ENCODE measurements at regions not wholly inside any gene's neighbourhood (a gene's known extent, or its start where the extent isn't known, plus 50 kb on each side); places are given as distances from the start of the nearest gene placed in this dataset.

GRCh38 chr9:3773362-3774060 lies 247.7 kb upstream of the RFX3 start:
- no peak for ATAC-seq
- H3K9me3 ChIP-seq (ENCODE audit: control insufficient read depth, low read length): no peaks in the 10 kb centered on the region
- no peaks in the 10 kb centered on the region for H3K27me3 ChIP-seq (ENCODE audit: control insufficient read depth, insufficient read depth)
- no peak overlapping the region for H3K4me3 ChIP-seq (ENCODE audit: low read length)
- DNase-seq: no peak
- WGBS: 86% methylated on average over 6 of the region's 6 CpGs
- H3K4me1 ChIP-seq (ENCODE audit: control insufficient read depth, insufficient read depth, low read length): peaks cover 4% of the 10 kb centered on the region
- H3K27ac ChIP-seq (ENCODE audit: low read length): no peak overlapping the region
- intact Hi-C loops (cut with DNase I): no loop called here

GRCh38 chr9:3769646-3770045 lies 243.8 kb upstream of the RFX3 start:
- Histone ChIP-seq H3K4me1 (ENCODE audit: control insufficient read depth, insufficient read depth, low read length) (peaks cover 4% of the 10 kb centered on the region), H3K27ac (ENCODE audit: low read length) (no peak overlapping the region), H3K4me3 (ENCODE audit: low read length) (no peak overlapping the region), H3K27me3 (ENCODE audit: control insufficient read depth, insufficient read depth) (no peaks in the 10 kb centered on the region), H3K9me3 (ENCODE audit: control insufficient read depth, low read length) (no peaks in the 10 kb centered on the region)
- no peak for DNase-seq
- intact Hi-C loops (cut with DNase I): no loop called here
- no peak for ATAC-seq
- 39% methylated on average over 4 of the region's 4 CpGs for whole genome bisulfite sequencing

- Histone ChIP-seq H3K4me3 (ENCODE audit: low read length) (no peak overlapping the region), H3K27ac (ENCODE audit: low read length) (no peak overlapping the region), H3K27me3 (ENCODE audit: control insufficient read depth, insufficient read depth) (no peaks in the 10 kb centered on the region), H3K4me1 (ENCODE audit: control insufficient read depth, insufficient read depth, low read length) (peaks cover 4% of the 10 kb centered on the region), H3K9me3 (ENCODE audit: control insufficient read depth, low read length) (no peaks in the 10 kb centered on the region)
- ATAC-seq (peak; percentile 84 to 87), DNase-seq (peak in 2 of 3 donors; percentile 37 to 53)
- WGBS: 55% methylated on average over 5 of the region's 5 CpGs
- intact Hi-C loops (cut with DNase I): no loop called here
Measured at GRCh38 chr9:3768712-3769457, 243.1 kb upstream of the RFX3 start.

- Histone ChIP-seq H3K4me1 (ENCODE audit: control insufficient read depth, insufficient read depth, low read length) (peaks cover 4% of the 10 kb centered on the region), H3K27ac (ENCODE audit: low read length) (no peak overlapping the region), H3K9me3 (ENCODE audit: control insufficient read depth, low read length) (no peaks in the 10 kb centered on the region), H3K4me3 (ENCODE audit: low read length) (no peak overlapping the region), H3K27me3 (ENCODE audit: control insufficient read depth, insufficient read depth) (no peaks in the 10 kb centered on the region)
- 79% methylated on average over 5 of the region's 5 CpGs for WGBS
- ATAC-seq: no peak
- DNase-seq: no peak
- intact Hi-C loops (cut with DNase I): no loop called here
Measured at GRCh38 chr9:3768286-3768685, 242.5 kb upstream of the RFX3 start.

GRCh38 chr9:3762076-3762475 lies 236.3 kb upstream of the RFX3 start:
- Histone ChIP-seq H3K4me1 (ENCODE audit: control insufficient read depth, insufficient read depth, low read length) (no peaks in the 10 kb centered on the region), H3K9me3 (ENCODE audit: control insufficient read depth, low read length) (no peaks in the 10 kb centered on the region), H3K4me3 (ENCODE audit: low read length) (no peak overlapping the region), H3K27me3 (ENCODE audit: control insufficient read depth, insufficient read depth) (no peaks in the 10 kb centered on the region), H3K27ac (ENCODE audit: low read length) (no peak overlapping the region)
- DNase-seq (no peak), ATAC-seq (no peak)
- intact Hi-C loops (cut with DNase I): no loop called here
- WGBS: 52% methylated on average over 3 of the region's 3 CpGs

- intact Hi-C loops (cut with DNase I): no loop called here
- WGBS: 51% methylated on average over 4 of the region's 4 CpGs
- H3K27me3 ChIP-seq (ENCODE audit: control insufficient read depth, insufficient read depth): no peaks in the 10 kb centered on the region
- H3K27ac ChIP-seq (ENCODE audit: low read length): no peak overlapping the region
- H3K4me3 ChIP-seq (ENCODE audit: low read length): no peak overlapping the region
- H3K9me3 ChIP-seq (ENCODE audit: control insufficient read depth, low read length): no peaks in the 10 kb centered on the region
- ATAC-seq: no peak
- no peak for DNase-seq
- H3K4me1 ChIP-seq (ENCODE audit: control insufficient read depth, insufficient read depth, low read length): no peaks in the 10 kb centered on the region
Measured at GRCh38 chr9:3760031-3760430, 234.2 kb upstream of the RFX3 start.

- Histone ChIP-seq H3K4me3 (ENCODE audit: low read length) (no peak overlapping the region), H3K27ac (ENCODE audit: low read length) (no peak overlapping the region), H3K4me1 (ENCODE audit: control insufficient read depth, insufficient read depth, low read length) (no peaks in the 10 kb centered on the region), H3K9me3 (ENCODE audit: control insufficient read depth, low read length) (no peaks in the 10 kb centered on the region), H3K27me3 (ENCODE audit: control insufficient read depth, insufficient read depth) (no peaks in the 10 kb centered on the region)
- DNase-seq (no peak), ATAC-seq (no peak)
- intact Hi-C loops (cut with DNase I): no loop called here
- 42% methylated on average over 5 of the region's 5 CpGs for WGBS
Measured at GRCh38 chr9:3758816-3759576, 233.2 kb upstream of the RFX3 start.

GRCh38 chr9:3756071-3756470 lies 230.3 kb upstream of the RFX3 start:
- ATAC-seq (no peak), DNase-seq (no peak)
- intact Hi-C loops (cut with DNase I): no loop called here
- H3K9me3 ChIP-seq (ENCODE audit: control insufficient read depth, low read length): no peaks in the 10 kb centered on the region
- H3K4me1 ChIP-seq (ENCODE audit: control insufficient read depth, insufficient read depth, low read length): no peaks in the 10 kb centered on the region
- H3K27me3 ChIP-seq (ENCODE audit: control insufficient read depth, insufficient read depth): no peaks in the 10 kb centered on the region
- H3K27ac ChIP-seq (ENCODE audit: low read length): no peak overlapping the region
- 77% methylated on average over 3 of the region's 3 CpGs for WGBS
- no peak overlapping the region for H3K4me3 ChIP-seq (ENCODE audit: low read length)

- ATAC-seq (peak in 1 of 2 donors; percentile 31), DNase-seq (no peak)
- Histone ChIP-seq H3K4me1 (ENCODE audit: control insufficient read depth, insufficient read depth, low read length) (no peaks in the 10 kb centered on the region), H3K27me3 (ENCODE audit: control insufficient read depth, insufficient read depth) (no peaks in the 10 kb centered on the region), H3K9me3 (ENCODE audit: control insufficient read depth, low read length) (no peaks in the 10 kb centered on the region), H3K4me3 (ENCODE audit: low read length) (no peak overlapping the region), H3K27ac (ENCODE audit: low read length) (no peak overlapping the region)
- intact Hi-C loops (cut with DNase I): no loop called here
- 53% methylated on average over 2 of the region's 2 CpGs for WGBS
Measured at GRCh38 chr9:3751125-3751758, 225.4 kb upstream of the RFX3 start.

GRCh38 chr9:3750321-3750720 lies 224.5 kb upstream of the RFX3 start:
- intact Hi-C loops (cut with DNase I): no loop called here

More at GRCh38 chr9:3750321-3750720, 224.5 kb upstream of the RFX3 start:
- Histone ChIP-seq H3K9me3 (ENCODE audit: control insufficient read depth, low read length) (no peaks in the 10 kb centered on the region), H3K27ac (ENCODE audit: low read length) (no peak overlapping the region), H3K4me1 (ENCODE audit: control insufficient read depth, insufficient read depth, low read length) (no peaks in the 10 kb centered on the region), H3K4me3 (ENCODE audit: low read length) (no peak overlapping the region), H3K27me3 (ENCODE audit: control insufficient read depth, insufficient read depth) (no peaks in the 10 kb centered on the region)
- no peak for DNase-seq
- 78% methylated on average over 5 of the region's 5 CpGs for WGBS
- ATAC-seq: no peak
